HepG2 (cell line): ENCODE measurements at regions not wholly inside any gene's neighbourhood (a gene's known extent, or its start where the extent isn't known, plus 50 kb on each side); places are given as distances from the start of the nearest gene placed in this dataset.

Source experiments
- ATAC-seq: fragments of 200-7000 bp; cut with Tn5 transposase; 3 replicates; pipeline ENCODE4 v1.9.1; 2020; ENCODE audit warnings: mild to moderate bottlenecking, moderate library complexity
- BruUV-seq: library from RNA; stranded (reverse); fragments of 400-500 nt; replicated peaks from 2 replicates; lab custom pipeline; 2021; lab: Mats Ljungman, UMichigan
- CTCF ChIA-PET: fragments of 300-600 bp; formaldehyde crosslinking; extraction: SDS; loops from one replicate; lab custom pipeline; 2021; ENCODE audit warnings: low total read pairs, inconsistent platforms, low intra/inter-chr PET ratio; lab: Yijun Ruan, JAX
- POLR2A ChIA-PET: fragments of 350-600 bp; sonication (Branson Sonifier 250); formaldehyde crosslinking; loops from one replicate; lab custom pipeline; 2020; ENCODE audit warnings: antibody characterized with exemption, inconsistent platforms; lab: Yijun Ruan, JAX
- DNase-seq: peaks from one replicate; pipeline ENCODE4 v3.0.0-alpha.2; 2015; ENCODE audit warnings: low spot score
- FAIRE-seq: peaks from 3 replicates; lab custom pipeline; 2011; peaks lifted over from hg19 to GRCh38; lab: Jason Lieb, UNC
- H2AFZ ChIP-seq: one replicate; pipeline ENCODE4 v1.6.1; 2011; ENCODE audit warnings: low read length, inconsistent platforms
- H3K27ac ChIP-seq: fragments of 300-600 bp; 3 replicates; pipeline ENCODE4 v1.8.0; 2011; ENCODE audit warnings: mixed run types, mild to moderate bottlenecking, mixed read lengths, low read length, inconsistent platforms; ENCODE audit not compliant: insufficient read depth; ENCODE audit errors: extremely low read length
- H3K27me3 ChIP-seq, 2 experiments: fragments of 200-600 bp in 1 of 2; 2 replicates in 1 of 2; 3 replicates in 1 of 2; pipeline versions ENCODE4 v1.6.0 to v1.8.0; 2011; ENCODE audit warnings: low read length in 2 of 2, mild to moderate bottlenecking in 2 of 2, moderate library complexity in 2 of 2, inconsistent platforms in 1 of 2; ENCODE audit not compliant: insufficient read depth in 2 of 2, control insufficient read depth in 1 of 2
- H3K36me3 ChIP-seq, 2 experiments: fragments of 200-600 bp in 1 of 2; replicated peaks in 1 of 2; 2 replicates in 1 of 2; 3 replicates in 1 of 2; pipeline versions ENCODE4 v1.5.1 to v1.8.0; 2011; ENCODE audit warnings: low read length in 2 of 2, inconsistent platforms in 1 of 2; ENCODE audit not compliant: insufficient read depth in 2 of 2, control insufficient read depth in 1 of 2
- H3K4me1 ChIP-seq: 2 replicates; pipeline ENCODE4 v1.5.1; 2012; ENCODE audit warnings: low read length, inconsistent platforms; ENCODE audit not compliant: insufficient read depth
- H3K4me2 ChIP-seq: 2 replicates; pipeline ENCODE4 v1.6.0; 2011; ENCODE audit warnings: low read depth, low read length, inconsistent platforms
- H3K4me3 ChIP-seq, 3 experiments: fragments of 200-600 bp in 1 of 3; sonication (generic), shearing (Covaris generic) in 1 of 3; replicated peaks in 1 of 3; 2 replicates each; pipeline ENCODE4 v1.5.1; 2011 to 2016; ENCODE audit warnings: low read length in 3 of 3, inconsistent platforms in 2 of 3, low read depth in 2 of 3, mild to moderate bottlenecking in 2 of 3, control low read depth in 1 of 3, mixed read lengths in 1 of 3; ENCODE audit not compliant: insufficient read depth in 1 of 3
- H3K79me2 ChIP-seq: one replicate; pipeline ENCODE4 v1.6.1; 2011; ENCODE audit warnings: low read length, inconsistent platforms; ENCODE audit not compliant: insufficient read depth
- H3K9ac ChIP-seq: 2 replicates; pipeline ENCODE4 v1.6.0; 2011; ENCODE audit warnings: mild to moderate bottlenecking, low read depth, low read length, inconsistent platforms; ENCODE audit not compliant: insufficient read depth
- H3K9me3 ChIP-seq: 2 replicates; pipeline ENCODE4 v1.5.1; 2012; ENCODE audit warnings: mild to moderate bottlenecking, low read length
- H4K20me1 ChIP-seq: 2 replicates; pipeline ENCODE4 v1.6.0; 2011; ENCODE audit warnings: inconsistent platforms, mild to moderate bottlenecking, low read length, moderate library complexity; ENCODE audit not compliant: insufficient read depth
- ELF4 ChIP-seq: sonication (generic); formaldehyde crosslinking; IDR thresholded peaks from 2 replicates; pipeline ENCODE4 v1.5.0; 2020; ENCODE audit warnings: missing genetic modification reagents, mild to moderate bottlenecking, moderate library complexity, borderline replicate concordance
- NCOA1 ChIP-seq: sonication (generic); formaldehyde crosslinking; IDR thresholded peaks from 2 replicates; pipeline ENCODE4 v1.9.0; 2021; ENCODE audit warnings: missing genetic modification reagents
- RBFOX2 ChIP-seq: fragments of 200-400 bp; formaldehyde crosslinking; IDR thresholded peaks from 2 replicates; pipeline ENCODE4 v1.6.1; 2017; ENCODE audit warnings: low read depth, mild to moderate bottlenecking, low read length
- STAG1 ChIP-seq: sonication (generic); formaldehyde crosslinking; IDR thresholded peaks from 2 replicates; pipeline ENCODE4 v1.4.0; 2020; ENCODE audit warnings: missing genetic modification reagents
- TMF1 ChIP-seq: sonication (generic); formaldehyde crosslinking; IDR thresholded peaks from 2 replicates; pipeline ENCODE4 v1.8.1; 2022; ENCODE audit warnings: low read depth, missing genetic modification reagents
- YEATS4 ChIP-seq: sonication (generic); formaldehyde crosslinking; IDR thresholded peaks from 2 replicates; pipeline ENCODE4 v1.4.0; 2020; ENCODE audit warnings: missing genetic modification reagents, borderline replicate concordance
- ZFX ChIP-seq: sonication (generic); formaldehyde crosslinking; IDR thresholded peaks from 2 replicates; pipeline ENCODE4 v1.4.0; 2020; ENCODE audit warnings: mild to moderate bottlenecking, low read depth, missing genetic modification reagents, moderate library complexity
- ZNF550 ChIP-seq: sonication (generic); formaldehyde crosslinking; IDR thresholded peaks from 2 replicates; pipeline ENCODE4 v1.4.0; 2020; ENCODE audit warnings: mild to moderate bottlenecking, missing genetic modification reagents, borderline replicate concordance
- ZNF605 ChIP-seq: sonication (generic); formaldehyde crosslinking; IDR thresholded peaks from 2 replicates; pipeline ENCODE4 v1.8.0; 2022; ENCODE audit warnings: mild to moderate bottlenecking, missing genetic modification reagents
- ZNF772 ChIP-seq: sonication (generic); formaldehyde crosslinking; IDR thresholded peaks from 2 replicates; pipeline ENCODE4 v1.5.0; 2020; ENCODE audit warnings: mild to moderate bottlenecking, missing genetic modification reagents
- WGBS: methylation state at CpG from one replicate; pipeline ENCODE4 v1.1.6; 2017; ENCODE audit warnings: low lambda C conversion rate; 5-methylcytosine and 5-hydroxymethylcytosine counted together
- in situ Hi-C: cut with HindIII; loops from 2 replicates; pipeline ENCODE4 v1.10.0; 2017; ENCODE audit warnings: low pct_unique_long_range_greater_than_20kb; ENCODE audit not compliant: extremely low pct_ligation_motif_present
- intact Hi-C: fragments of 100-400 bp; cut with micrococcal nuclease; formaldehyde crosslinking; loops from one replicate; pipeline ENCODE4 v1.10.0; 2022; ENCODE audit not compliant: unreplicated experiment
- TF ChIP-seq, protein P1 (sequence below): sonication (generic); formaldehyde crosslinking; IDR thresholded peaks from 2 replicates; pipeline ENCODE4 v1.4.0; 2020; ENCODE audit warnings: mild to moderate bottlenecking, missing genetic modification reagents
- TF ChIP-seq, protein P2 (sequence below): IDR thresholded peaks from 2 replicates; pipeline ENCODE4 v1.6.1; 2016
- TF ChIP-seq, protein P3 (sequence below): sonication (generic); formaldehyde crosslinking; IDR thresholded peaks from 2 replicates; pipeline ENCODE4 v1.5.1; 2020; ENCODE audit warnings: mild to moderate bottlenecking, moderate library complexity, missing genetic modification reagents
- TF ChIP-seq, protein P4 (sequence below), 2 experiments: sonication (generic) in 1 of 2; formaldehyde crosslinking in 1 of 2; IDR thresholded peaks; 2 replicates each; pipeline versions ENCODE4 v1.5.1 to v1.6.1; 2011 to 2020; ENCODE audit warnings: borderline replicate concordance in 1 of 2, low read depth in 1 of 2, low read length in 1 of 2, mild to moderate bottlenecking in 1 of 2, missing genetic modification reagents in 1 of 2, moderate library complexity in 1 of 2

DNA sequence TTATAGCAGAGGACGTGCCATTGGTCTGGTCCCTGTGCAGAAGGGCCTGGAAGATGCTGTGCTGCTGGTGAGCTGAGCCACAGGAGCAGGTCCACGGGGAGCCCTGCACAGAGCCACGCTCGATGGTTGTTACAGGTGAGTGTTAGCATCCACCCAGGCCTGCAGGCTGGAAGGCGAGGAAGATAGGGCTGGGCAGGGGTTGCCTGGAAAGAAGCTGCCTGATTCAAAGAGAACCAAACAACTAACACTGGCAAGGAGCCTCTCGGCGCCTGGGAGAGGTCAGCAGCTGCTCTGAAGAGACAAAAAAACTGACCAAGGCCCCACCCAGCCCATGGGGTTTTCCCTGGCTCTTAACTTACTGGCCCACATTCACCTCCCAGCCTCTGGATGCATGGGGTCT, 160.2 kb downstream of the MED10 start:
- ATAC-seq: no peak
- CTCF ChIA-PET: no interaction called here
- POLR2A ChIA-PET: no interaction called here
- Histone ChIP-seq H2AFZ (no peak overlapping the region), H3K4me1 (peaks cover 23% of the 10 kb centered on the region), H3K4me2 (no peak overlapping the region), H3K9ac (no peak overlapping the region), H3K9me3 (no peaks in the 10 kb centered on the region), H3K79me2 (no peaks in the 10 kb centered on the region), H3K27me3 (no peaks in the 10 kb centered on the region; a peak in 1 of 5 replicates), H3K36me3 (no peaks in the 10 kb centered on the region), H3K4me3 (no peak overlapping the region), H4K20me1 (no peaks in the 10 kb centered on the region), H3K27ac (no peak overlapping the region)
- DNase-seq: no peak
- no peak for FAIRE-seq
- in situ Hi-C loops (no loop called here), intact Hi-C loops (no loop called here)
- 15% methylated on average over 6 of the region's 7 CpGs for WGBS
- BruUV-seq: no TSS peak
- TF ChIP-seq ZNF605 (CRISPR knock-in tag) (no peak), ZNF550 (CRISPR knock-in tag) (no peak), TMF1 (CRISPR knock-in tag) (no peak), ELF4 (CRISPR knock-in tag) (no peak), RBFOX2 (no peak), YEATS4 (CRISPR knock-in tag) (no peak), ZNF772 (CRISPR knock-in tag) (no peak), ZFX (CRISPR knock-in tag) (no peak), NCOA1 (CRISPR knock-in tag) (no peak), STAG1 (CRISPR knock-in tag) (no peak)
- TF ChIP-seq, protein P1, sequence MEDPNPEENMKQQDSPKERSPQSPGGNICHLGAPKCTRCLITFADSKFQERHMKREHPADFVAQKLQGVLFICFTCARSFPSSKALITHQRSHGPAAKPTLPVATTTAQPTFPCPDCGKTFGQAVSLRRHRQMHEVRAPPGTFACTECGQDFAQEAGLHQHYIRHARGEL (CRISPR knock-in tag): no peak
- TF ChIP-seq, protein P2, sequence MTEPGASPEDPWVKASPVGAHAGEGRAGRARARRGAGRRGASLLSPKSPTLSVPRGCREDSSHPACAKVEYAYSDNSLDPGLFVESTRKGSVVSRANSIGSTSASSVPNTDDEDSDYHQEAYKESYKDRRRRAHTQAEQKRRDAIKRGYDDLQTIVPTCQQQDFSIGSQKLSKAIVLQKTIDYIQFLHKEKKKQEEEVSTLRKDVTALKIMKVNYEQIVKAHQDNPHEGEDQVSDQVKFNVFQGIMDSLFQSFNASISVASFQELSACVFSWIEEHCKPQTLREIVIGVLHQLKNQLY (CRISPR knock-in tag): no peak
- TF ChIP-seq, protein P3, sequence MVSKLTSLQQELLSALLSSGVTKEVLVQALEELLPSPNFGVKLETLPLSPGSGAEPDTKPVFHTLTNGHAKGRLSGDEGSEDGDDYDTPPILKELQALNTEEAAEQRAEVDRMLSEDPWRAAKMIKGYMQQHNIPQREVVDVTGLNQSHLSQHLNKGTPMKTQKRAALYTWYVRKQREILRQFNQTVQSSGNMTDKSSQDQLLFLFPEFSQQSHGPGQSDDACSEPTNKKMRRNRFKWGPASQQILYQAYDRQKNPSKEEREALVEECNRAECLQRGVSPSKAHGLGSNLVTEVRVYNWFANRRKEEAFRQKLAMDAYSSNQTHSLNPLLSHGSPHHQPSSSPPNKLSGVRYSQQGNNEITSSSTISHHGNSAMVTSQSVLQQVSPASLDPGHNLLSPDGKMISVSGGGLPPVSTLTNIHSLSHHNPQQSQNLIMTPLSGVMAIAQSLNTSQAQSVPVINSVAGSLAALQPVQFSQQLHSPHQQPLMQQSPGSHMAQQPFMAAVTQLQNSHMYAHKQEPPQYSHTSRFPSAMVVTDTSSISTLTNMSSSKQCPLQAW (CRISPR knock-in tag): no peak
- TF ChIP-seq, protein P4, sequence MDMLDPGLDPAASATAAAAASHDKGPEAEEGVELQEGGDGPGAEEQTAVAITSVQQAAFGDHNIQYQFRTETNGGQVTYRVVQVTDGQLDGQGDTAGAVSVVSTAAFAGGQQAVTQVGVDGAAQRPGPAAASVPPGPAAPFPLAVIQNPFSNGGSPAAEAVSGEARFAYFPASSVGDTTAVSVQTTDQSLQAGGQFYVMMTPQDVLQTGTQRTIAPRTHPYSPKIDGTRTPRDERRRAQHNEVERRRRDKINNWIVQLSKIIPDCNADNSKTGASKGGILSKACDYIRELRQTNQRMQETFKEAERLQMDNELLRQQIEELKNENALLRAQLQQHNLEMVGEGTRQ (IDR thresholded peaks at IDR 0.05; ENCODE audit: low read depth, low read length): no peak
- TF ChIP-seq, protein P4 (CRISPR knock-in tag; IDR thresholded peaks at IDR 0.05; ENCODE audit: borderline replicate concordance): no peak
